Cardiac muscle cell (in vitro differentiated cells and primary cell): ENCODE measurements at regions not wholly inside any gene's neighbourhood (a gene's known extent, or its start where the extent isn't known, plus 50 kb on each side); places are given as distances from the start of the nearest gene placed in this dataset.
A peak's percentile ranks its signal among the peaks of the same experiment; 100 is the strongest.

Experiments used
- DNase-seq, 2 donors: peaks; one replicate each; pipeline versions ENCODE4 v3.0.0 to v3.0.0-alpha.2; 2010 to 2017; ENCODE audit warnings: low read depth in 1 of 2, low spot score in 1 of 2
- H3K27ac ChIP-seq: fragments of 200-600 bp; sonication (generic); 2 replicates; pipeline ENCODE4 v1.5.1; 2016
- H3K27me3 ChIP-seq: fragments of 200-600 bp; sonication (generic); 2 replicates; pipeline ENCODE4 v1.6.0; 2016; ENCODE audit warnings: control low read depth
- H3K36me3 ChIP-seq: fragments of 200-600 bp; sonication (generic); 2 replicates; pipeline ENCODE4 v1.5.1; 2016; ENCODE audit warnings: control low read depth
- H3K4me1 ChIP-seq: fragments of 200-600 bp; sonication (generic); 2 replicates; pipeline ENCODE4 v1.8.1; 2017; ENCODE audit warnings: low read depth, mild to moderate bottlenecking, mixed run types
- H3K4me3 ChIP-seq: fragments of 200-600 bp; sonication (generic); 2 replicates; pipeline ENCODE4 v1.5.1; 2016; ENCODE audit warnings: mild to moderate bottlenecking
- H3K9me3 ChIP-seq: fragments of 200-600 bp; sonication (generic); 2 replicates; pipeline ENCODE4 v1.5.1; 2017; ENCODE audit warnings: low read depth, mild to moderate bottlenecking, control low read depth
- CTCF ChIP-seq: IDR thresholded peaks from 2 replicates; pipeline ENCODE4 v1.5.1; 2012; ENCODE audit warnings: low read depth, mild to moderate bottlenecking, low read length

GRCh38 chr2:128714851-128715312 lies 396.2 kb upstream of the HS6ST1 start:
- Histone ChIP-seq H3K36me3 (no peaks in the 10 kb centered on the region), H3K27ac (no peak overlapping the region), H3K4me3 (no peak overlapping the region), H3K27me3 (no peaks in the 10 kb centered on the region), H3K9me3 (no peaks in the 10 kb centered on the region), H3K4me1 (no peaks in the 10 kb centered on the region)
- peak; percentile 18 for TF ChIP-seq CTCF
- DNase-seq = peak in 1 of 2 donors; percentile 6

GRCh38 chr2:128715360-128715759 lies 396.7 kb upstream of the HS6ST1 start:
- no peaks in the 10 kb centered on the region for H3K27me3 ChIP-seq
- DNase-seq = no peak
- no peak overlapping the region for H3K4me3 ChIP-seq
- no peak overlapping the region for H3K27ac ChIP-seq
- no peak for TF ChIP-seq CTCF
- no peaks in the 10 kb centered on the region for H3K36me3 ChIP-seq
- H3K9me3 ChIP-seq = no peaks in the 10 kb centered on the region
- no peaks in the 10 kb centered on the region for H3K4me1 ChIP-seq

GRCh38 chr2:128716299-128716721 lies 397.6 kb upstream of the HS6ST1 start:
- no peak for TF ChIP-seq CTCF
- no peaks in the 10 kb centered on the region for H3K4me1 ChIP-seq
- no peak for DNase-seq
- no peak overlapping the region for H3K4me3 ChIP-seq
- no peaks in the 10 kb centered on the region for H3K9me3 ChIP-seq
- no peak overlapping the region for H3K27ac ChIP-seq
- no peaks in the 10 kb centered on the region for H3K36me3 ChIP-seq
- H3K27me3 ChIP-seq = no peaks in the 10 kb centered on the region

- Histone ChIP-seq H3K4me3 (no peak overlapping the region), H3K9me3 (no peaks in the 10 kb centered on the region), H3K36me3 (no peaks in the 10 kb centered on the region), H3K27me3 (no peaks in the 10 kb centered on the region), H3K27ac (no peak overlapping the region), H3K4me1 (no peaks in the 10 kb centered on the region)
- TF ChIP-seq CTCF = no peak
- DNase-seq = no peak
These were observed 399.4 kb upstream of the HS6ST1 start for GRCh38 chr2:128717758-128718710.

- Histone ChIP-seq H3K36me3 (no peaks in the 10 kb centered on the region), H3K4me1 (no peaks in the 10 kb centered on the region), H3K27me3 (no peaks in the 10 kb centered on the region), H3K9me3 (no peaks in the 10 kb centered on the region), H3K4me3 (no peak overlapping the region), H3K27ac (no peak overlapping the region)
- no peak for DNase-seq
- peak; percentile 21 for TF ChIP-seq CTCF
These were observed 401.7 kb upstream of the HS6ST1 start for GRCh38 chr2:128720080-128721022.
